Left cardiac atrium (tissue), 4 donors: ENCODE measurements at regions not wholly inside any gene's neighbourhood (a gene's known extent, or its start where the extent isn't known, plus 50 kb on each side); places are given as distances from the start of the nearest gene placed in this dataset.

ENCODE experiments used
- ATAC-seq, 2 donors: fragments of 200-7000 bp; cut with Tn5 transposase; one replicate each; pipeline ENCODE4 v1.9.1; 2020; ENCODE audit warnings: mild to moderate bottlenecking in 2 of 2, moderate library complexity in 2 of 2
- DNase-seq: peaks from one replicate; pipeline ENCODE4 v3.0.0-alpha.2; 2020
- intact Hi-C, 2 donors: fragments of 100-400 bp; cut with DNase I; formaldehyde crosslinking; loops; one replicate each; pipeline versions ENCODE4 v1.14.1 to v1.15.1; 2022 to 2023
- donor health status: DM: no; HTN: yes; CAD: no.
- donor health status: DM: no; HTN: yes; CAD: no; lungs with severe emphysema.
- donor health status: DM: yes; HTN: yes; CAD: no.
- donor health status: Dilated cardiomyopathy.

- ATAC-seq (no peak), DNase-seq (no peak)
- intact Hi-C loops = no loop called here
These were observed 167.7 kb upstream of the ZNF507 start for GRCh38 chr19:32177686-32178085.

- ATAC-seq = no peak
- intact Hi-C loops = no loop called here
- no peak for DNase-seq
These were observed 167.0 kb upstream of the ZNF507 start for GRCh38 chr19:32178401-32178800.

- DNase-seq = no peak
- no peak for ATAC-seq
- intact Hi-C loops = no loop called here
These were observed 166.5 kb upstream of the ZNF507 start for GRCh38 chr19:32178956-32179355.

GRCh38 chr19:32181216-32181920, 164.0 kb upstream of the ZNF507 start:
- no peak for ATAC-seq
- intact Hi-C loops = no loop called here
- no peak for DNase-seq

GRCh38 chr19:32186542-32187330, 158.7 kb upstream of the ZNF507 start:
- no peak for DNase-seq

GRCh38 chr19:32188921-32189320, 156.5 kb upstream of the ZNF507 start:
- ATAC-seq = no peak
- DNase-seq = no peak
- intact Hi-C loops = no loop called here

More at GRCh38 chr19:32186542-32187330, 158.7 kb upstream of the ZNF507 start:
- intact Hi-C loops = no loop called here
- no peak for ATAC-seq

- DNase-seq = no peak
- intact Hi-C loops = no loop called here
- no peak for ATAC-seq
These were observed 155.3 kb upstream of the ZNF507 start for GRCh38 chr19:32189956-32190706.

- ATAC-seq (no peak), DNase-seq (no peak)
- intact Hi-C loops = no loop called here
These were observed 153.5 kb upstream of the ZNF507 start for GRCh38 chr19:32191921-32192320.

- intact Hi-C loops = no loop called here
- DNase-seq (no peak), ATAC-seq (no peak)
These were observed 149.5 kb upstream of the ZNF507 start for GRCh38 chr19:32195706-32196610.

GRCh38 chr19:32196690-32197420, 148.6 kb upstream of the ZNF507 start:
- no peak for DNase-seq
- intact Hi-C loops = no loop called here
- no peak for ATAC-seq

GRCh38 chr19:32197896-32198882, 147.2 kb upstream of the ZNF507 start:
- DNase-seq (no peak), ATAC-seq (no peak)
- intact Hi-C loops = no loop called here

GRCh38 chr19:32199501-32200040, 145.8 kb upstream of the ZNF507 start:
- intact Hi-C loops = no loop called here
- no peak for DNase-seq
- ATAC-seq = no peak

GRCh38 chr19:32200312-32201038, 144.9 kb upstream of the ZNF507 start:
- ATAC-seq = peak in 1 of 2 donors; percentile 63
- intact Hi-C loops = no loop called here
- no peak for DNase-seq

GRCh38 chr19:32201211-32201610, 144.2 kb upstream of the ZNF507 start:
- no peak for DNase-seq
- no peak for ATAC-seq
- intact Hi-C loops = no loop called here

GRCh38 chr19:32201636-32202051, 143.8 kb upstream of the ZNF507 start:
- DNase-seq (peak; percentile 44), ATAC-seq (no peak)
- intact Hi-C loops = no loop called here

- no peak for ATAC-seq
- intact Hi-C loops = no loop called here
- no peak for DNase-seq
These were observed 143.2 kb upstream of the ZNF507 start for GRCh38 chr19:32202244-32202643.
